RWPE1 (cell line): ENCODE measurements at regions not wholly inside any gene's neighbourhood (a gene's known extent, or its start where the extent isn't known, plus 50 kb on each side); places are given as distances from the start of the nearest gene placed in this dataset.

Experiments used
- CTCF ChIA-PET: fragments of 350-600 bp; sonication (Branson Sonifier 250); formaldehyde crosslinking; extraction: SDS; loops from one replicate; lab custom pipeline; 2021; lab: Yijun Ruan, JAX
- POLR2A ChIA-PET: fragments of 400-600 bp; formaldehyde crosslinking; extraction: SDS; loops from one replicate; lab custom pipeline; 2020; ENCODE audit warnings: antibody characterized with exemption; ENCODE audit not compliant: low non-redundant PET; lab: Yijun Ruan, JAX
- DNase-seq: peaks from one replicate; pipeline ENCODE4 v3.0.0; 2012; ENCODE audit warnings: low spot score
- H3K27ac ChIP-seq: fragments of 450-650 bp; 2 replicates; pipeline ENCODE4 v1.5.1; 2017
- CTCF ChIP-seq: fragments of 450-650 bp; conservative IDR thresholded peaks from 2 replicates; pipeline ENCODE4 v1.5.1; 2017; ENCODE audit warnings: low read depth, mild to moderate bottlenecking

- DNase-seq, result peak; percentile 46
- H3K27ac ChIP-seq, result no peak overlapping the region
- TF ChIP-seq CTCF, result no peak
- CTCF ChIA-PET, result interaction anchor here (0.6 to 0.7 kb wide), 2 partner anchors 44 to 125 kb away, joined by 3 to 4 read pairs; no protein-coding TSS in a partner anchor
- POLR2A ChIA-PET, result no interaction called here
Measured at GRCh38 chr4:148986951-148987350, 544.7 kb upstream of the NR3C2 start.

DNA sequence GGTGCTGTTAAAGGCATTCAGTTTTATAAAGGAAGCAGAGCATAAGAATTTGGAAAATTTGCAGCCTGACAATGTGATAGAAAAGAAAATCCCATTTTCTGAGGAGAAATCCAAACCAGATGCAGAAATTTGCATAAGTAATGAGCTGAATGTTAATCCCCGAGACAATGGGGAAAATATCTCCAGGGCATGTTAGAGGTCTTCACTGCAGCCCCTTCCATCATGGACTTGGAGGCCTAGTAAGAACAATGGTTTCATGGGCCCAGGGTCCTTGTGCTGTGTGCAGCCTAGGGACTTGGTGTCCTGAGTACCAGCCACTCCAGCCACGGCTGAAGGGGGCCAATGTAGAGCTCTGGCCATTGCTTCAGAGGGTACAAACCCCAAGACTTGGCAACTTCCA is 542.7 kb upstream of the NR3C2 start:
- ChIA-PET POLR2A (no interaction called here), CTCF (no interaction called here)
- H3K27ac ChIP-seq, result no peak overlapping the region
- TF ChIP-seq CTCF, result no peak
- no peak for DNase-seq

DNA sequence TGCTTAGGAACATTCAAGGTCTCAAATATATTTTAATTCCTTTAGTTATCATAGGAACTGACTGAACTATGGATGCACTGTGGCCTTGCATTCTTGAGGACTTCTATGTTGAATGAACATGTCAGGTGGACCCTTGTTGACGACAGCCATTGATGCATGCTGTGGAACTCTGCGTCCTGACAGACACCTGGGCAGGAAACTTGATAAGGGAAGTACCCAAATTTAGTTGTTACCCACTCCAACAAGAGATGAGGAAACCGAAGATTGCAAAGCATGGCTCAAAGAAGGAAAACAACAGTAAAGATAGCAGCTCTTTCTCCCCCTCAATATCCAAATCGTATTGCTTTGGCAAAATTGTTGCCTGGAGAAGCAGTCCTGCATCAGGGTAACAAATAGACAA is 540.0 kb upstream of the NR3C2 start:
- ChIA-PET POLR2A (no interaction called here), CTCF (interaction anchor here (0.5 kb wide), 1 partner anchor 771 kb away, joined by 3 read pairs; no protein-coding TSS in a partner anchor)
- no peak for TF ChIP-seq CTCF
- DNase-seq, result no peak
- no peak overlapping the region for H3K27ac ChIP-seq

- no peak for TF ChIP-seq CTCF
- no peak for DNase-seq
- ChIA-PET CTCF (interaction anchor here (0.6 kb wide), 1 partner anchor 14 kb away, joined by 4 read pairs; no protein-coding TSS in a partner anchor), POLR2A (no interaction called here)
- no peak overlapping the region for H3K27ac ChIP-seq
Measured at GRCh38 chr4:148980782-148981480, 538.7 kb upstream of the NR3C2 start.

DNA sequence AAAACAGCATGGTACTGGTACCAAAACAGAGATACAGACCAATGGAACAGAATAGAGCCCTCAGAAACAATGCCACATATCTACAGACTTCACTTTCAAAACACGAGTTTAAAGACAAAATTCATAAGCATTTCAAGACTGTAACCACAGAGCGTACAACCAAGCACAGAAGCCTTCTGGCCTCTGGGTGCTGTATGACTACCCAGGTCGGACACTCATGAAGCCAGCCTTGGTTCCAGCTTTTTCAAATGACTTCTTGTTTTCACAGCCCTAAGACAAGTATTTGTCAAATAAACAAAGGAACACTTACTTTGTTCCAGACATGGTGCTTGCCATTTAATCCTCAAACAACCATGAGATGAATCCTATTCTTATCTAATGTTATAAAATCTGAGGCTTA is 536.1 kb upstream of the NR3C2 start:
- H3K27ac ChIP-seq, result no peak overlapping the region
- no peak for TF ChIP-seq CTCF
- ChIA-PET POLR2A (no interaction called here), CTCF (no interaction called here)
- no peak for DNase-seq

DNA sequence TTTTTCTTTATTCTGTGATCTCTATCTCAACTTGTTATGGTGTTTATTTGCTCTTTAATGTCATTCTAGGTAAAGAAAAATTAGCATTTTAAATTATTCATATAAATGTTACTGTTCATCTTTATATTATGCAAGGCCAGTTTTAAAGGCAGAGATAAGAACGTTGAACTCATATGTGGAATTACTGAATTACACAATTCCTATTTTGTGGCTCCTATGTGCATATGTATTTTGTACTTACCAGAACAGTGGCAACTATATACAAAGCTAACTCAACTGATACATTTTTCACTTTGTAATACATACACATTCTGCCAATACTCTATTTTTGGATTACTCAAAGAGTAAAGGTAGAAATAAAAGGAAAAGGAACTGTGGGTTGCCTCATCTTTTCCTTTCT is 533.2 kb upstream of the NR3C2 start:
- CTCF ChIA-PET, result no interaction called here

More for the DNA sequence above, 533.2 kb upstream of the NR3C2 start:
- H3K27ac ChIP-seq, result no peak overlapping the region
- POLR2A ChIA-PET, result no interaction called here
- DNase-seq, result no peak
- no peak for TF ChIP-seq CTCF
